ENCODE measurements at regions not wholly inside any gene's neighbourhood (a gene's known extent, or its start where the extent isn't known, plus 50 kb on each side); places are given as distances from the start of the nearest gene placed in this dataset.
"Not testable (repeated sequence)": the region's sequence is repeated elsewhere in the genome, so short reads cannot be mapped to it uniquely, and the experiment has no call there.

DNA sequence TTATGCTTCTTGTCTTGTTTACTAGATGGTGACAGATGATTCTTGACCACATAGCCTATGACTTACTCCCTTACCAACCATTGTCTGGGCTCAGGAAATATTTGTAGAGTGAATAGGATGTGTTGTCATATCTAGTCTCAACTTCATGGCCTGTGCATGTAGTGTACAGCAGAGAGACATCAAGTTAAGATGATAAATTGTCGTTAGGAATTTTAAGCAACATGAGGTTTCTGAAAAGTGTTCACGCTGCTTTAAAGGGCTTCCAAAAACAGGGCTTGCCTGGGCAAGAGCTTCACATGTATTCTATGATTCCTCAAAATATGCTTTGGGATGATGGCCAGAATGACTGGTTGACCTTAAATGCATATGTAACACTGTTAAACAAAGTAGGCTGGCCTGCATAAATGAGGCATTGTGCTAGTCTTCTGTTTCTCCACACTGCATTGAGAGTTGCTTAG is 424.0 kb downstream of the RND3 start:
- in situ Hi-C loops (cut with HindIII; ENCODE audit: low sequenced_read_pairs) = no loop called here
- TF ChIP-seq, protein P1, sequence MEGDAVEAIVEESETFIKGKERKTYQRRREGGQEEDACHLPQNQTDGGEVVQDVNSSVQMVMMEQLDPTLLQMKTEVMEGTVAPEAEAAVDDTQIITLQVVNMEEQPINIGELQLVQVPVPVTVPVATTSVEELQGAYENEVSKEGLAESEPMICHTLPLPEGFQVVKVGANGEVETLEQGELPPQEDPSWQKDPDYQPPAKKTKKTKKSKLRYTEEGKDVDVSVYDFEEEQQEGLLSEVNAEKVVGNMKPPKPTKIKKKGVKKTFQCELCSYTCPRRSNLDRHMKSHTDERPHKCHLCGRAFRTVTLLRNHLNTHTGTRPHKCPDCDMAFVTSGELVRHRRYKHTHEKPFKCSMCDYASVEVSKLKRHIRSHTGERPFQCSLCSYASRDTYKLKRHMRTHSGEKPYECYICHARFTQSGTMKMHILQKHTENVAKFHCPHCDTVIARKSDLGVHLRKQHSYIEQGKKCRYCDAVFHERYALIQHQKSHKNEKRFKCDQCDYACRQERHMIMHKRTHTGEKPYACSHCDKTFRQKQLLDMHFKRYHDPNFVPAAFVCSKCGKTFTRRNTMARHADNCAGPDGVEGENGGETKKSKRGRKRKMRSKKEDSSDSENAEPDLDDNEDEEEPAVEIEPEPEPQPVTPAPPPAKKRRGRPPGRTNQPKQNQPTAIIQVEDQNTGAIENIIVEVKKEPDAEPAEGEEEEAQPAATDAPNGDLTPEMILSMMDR (IDR thresholded peaks at IDR 0.05; ENCODE audit: low read depth, low read length, missing control alignments) = no peak
- no peak overlapping the region for H3K4me3 ChIP-seq (ENCODE audit: low read depth, low read length)
- no peak for DNase-seq (ENCODE audit: low read depth)

DNA sequence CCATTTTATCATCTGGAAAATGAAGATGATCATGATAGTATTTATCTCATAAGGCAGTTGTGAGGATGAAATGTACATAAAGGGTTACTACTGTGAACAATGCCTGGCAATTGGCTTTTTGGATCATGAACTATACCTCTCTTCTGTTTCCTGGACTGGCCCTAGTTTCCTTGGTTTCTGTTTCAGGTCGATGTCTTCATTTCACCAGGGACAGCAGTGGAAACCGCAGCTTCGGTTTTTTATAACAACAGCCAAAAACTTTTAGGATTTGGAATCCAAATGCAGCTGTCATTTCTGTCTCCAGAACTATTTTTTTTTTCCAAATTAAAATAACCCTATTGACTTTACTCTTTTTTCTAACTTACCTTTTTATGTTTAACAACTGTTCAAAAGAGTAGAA is 425.1 kb downstream of the RND3 start:
- in situ Hi-C loops (cut with HindIII; ENCODE audit: low sequenced_read_pairs) = no loop called here
- no peak for DNase-seq (ENCODE audit: low read depth)
- TF ChIP-seq, protein P1 (IDR thresholded peaks at IDR 0.05; ENCODE audit: low read depth, low read length, missing control alignments) = no peak
- H3K4me3 ChIP-seq (ENCODE audit: low read depth, low read length) = no peak overlapping the region

DNA sequence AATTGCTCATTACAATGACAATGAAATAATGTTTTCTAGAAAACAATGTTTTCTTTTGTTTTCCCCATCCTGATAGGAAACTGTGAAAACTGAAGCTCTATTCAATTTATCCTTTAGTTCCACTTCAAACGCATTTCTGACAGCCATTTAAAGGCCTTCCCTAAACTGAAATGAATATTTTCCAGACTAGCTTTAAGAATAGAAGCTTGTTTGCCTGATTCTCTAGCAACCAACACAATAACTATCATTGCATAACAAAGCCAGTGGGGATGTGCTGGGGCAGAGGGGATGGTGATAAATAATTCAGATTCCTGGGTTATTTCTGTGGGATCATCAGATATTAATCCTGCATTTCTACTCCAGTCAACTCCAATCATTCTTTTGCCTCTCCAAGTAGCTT is 427.1 kb downstream of the RND3 start:
- in situ Hi-C loops (cut with HindIII; ENCODE audit: low sequenced_read_pairs) = no loop called here
- TF ChIP-seq, protein P1 (IDR thresholded peaks at IDR 0.05; ENCODE audit: low read depth, low read length, missing control alignments) = no peak
- DNase-seq (ENCODE audit: low read depth) = no peak
- H3K4me3 ChIP-seq (ENCODE audit: low read depth, low read length) = no peak overlapping the region

DNA sequence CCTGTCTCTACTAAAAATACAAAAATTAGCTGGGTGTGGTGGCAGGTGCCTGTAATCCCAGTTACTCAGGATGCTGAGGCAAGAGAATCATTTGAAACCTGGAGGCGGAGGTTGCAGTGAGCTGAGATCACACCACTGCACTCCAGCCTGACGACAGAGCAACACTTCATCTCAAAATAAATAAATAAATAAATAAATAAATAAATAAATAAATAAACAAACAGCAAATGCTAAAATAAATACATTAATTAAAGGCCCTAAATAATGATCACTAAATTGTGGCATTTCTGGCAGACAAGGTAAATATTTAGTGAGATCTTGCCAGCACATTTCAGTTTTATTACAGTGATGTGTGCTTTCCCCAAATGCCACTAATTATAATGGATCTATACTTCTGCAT is 427.8 kb downstream of the RND3 start:
- DNase-seq (ENCODE audit: low read depth); in situ Hi-C loops (cut with HindIII; ENCODE audit: low sequenced_read_pairs); H3K4me3 ChIP-seq (ENCODE audit: low read depth, low read length): not testable (repeated sequence)

DNA sequence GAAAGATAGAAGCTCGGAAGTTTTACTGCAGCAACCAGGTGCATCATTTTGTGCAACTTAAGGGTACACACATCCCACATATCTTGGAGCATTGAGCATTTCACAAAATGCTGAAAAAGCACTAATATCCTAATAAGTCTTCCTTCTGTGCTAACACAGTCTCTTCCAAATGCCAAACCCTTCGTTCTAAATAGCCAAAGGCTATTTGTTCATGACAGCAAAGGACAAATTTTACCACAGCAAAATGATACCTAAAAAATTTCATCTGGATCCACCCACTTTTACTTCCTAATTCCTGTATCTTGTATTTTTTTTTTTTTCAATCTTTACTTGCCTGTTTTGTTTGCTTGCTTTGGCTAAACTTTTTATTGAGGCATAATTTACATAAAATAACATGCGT is 435.0 kb downstream of the RND3 start:
- no peak for DNase-seq (ENCODE audit: low read depth)
- H3K4me3 ChIP-seq (ENCODE audit: low read depth, low read length) = no peak overlapping the region
- in situ Hi-C loops (cut with HindIII; ENCODE audit: low sequenced_read_pairs) = no loop called here
- TF ChIP-seq, protein P1 (IDR thresholded peaks at IDR 0.05; ENCODE audit: low read depth, low read length, missing control alignments) = no peak

DNA sequence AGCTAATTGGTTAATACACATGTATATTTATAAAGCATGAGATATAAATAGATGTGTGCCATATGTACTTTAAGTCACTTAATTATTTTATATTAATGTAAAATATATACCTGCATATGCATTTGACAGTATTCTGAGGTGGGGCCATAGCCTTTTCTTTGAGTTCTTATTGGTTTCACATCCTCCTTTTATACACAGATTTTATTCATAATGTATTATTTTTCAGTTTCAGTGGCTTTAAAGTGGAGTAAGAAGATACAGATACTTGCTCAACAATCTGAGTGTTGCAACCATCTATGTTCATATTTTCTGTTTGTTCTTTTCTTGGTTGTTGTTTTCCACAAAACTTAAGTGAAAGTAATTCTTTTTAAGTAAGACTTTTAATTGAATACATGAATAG is 436.5 kb downstream of the RND3 start:
- no peak for DNase-seq (ENCODE audit: low read depth)
- TF ChIP-seq, protein P1 (IDR thresholded peaks at IDR 0.05; ENCODE audit: low read depth, low read length, missing control alignments) = no peak
- in situ Hi-C loops (cut with HindIII; ENCODE audit: low sequenced_read_pairs) = no loop called here
- no peak overlapping the region for H3K4me3 ChIP-seq (ENCODE audit: low read depth, low read length)

DNA sequence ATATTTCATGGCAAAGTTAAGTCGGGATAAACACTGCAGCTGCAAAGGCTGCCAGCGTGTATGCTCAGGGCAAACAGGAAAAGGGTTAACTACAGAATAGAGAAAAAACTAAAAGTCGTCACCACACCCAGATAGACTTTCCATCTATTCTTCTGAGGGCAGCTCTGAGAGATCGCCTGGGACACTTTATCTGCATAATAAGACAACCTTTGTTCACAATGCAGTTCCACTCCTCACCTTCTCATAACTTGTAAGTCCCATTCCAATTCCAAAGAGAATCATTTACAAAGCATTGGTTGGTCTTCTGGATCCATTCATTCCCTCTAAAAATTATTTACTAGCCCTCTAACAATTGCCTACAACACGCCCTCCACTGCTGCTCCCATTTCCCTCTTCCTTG is 437.4 kb downstream of the RND3 start:
- DNase-seq (ENCODE audit: low read depth) = no peak
- in situ Hi-C loops (cut with HindIII; ENCODE audit: low sequenced_read_pairs) = no loop called here
- H3K4me3 ChIP-seq (ENCODE audit: low read depth, low read length) = no peak overlapping the region
- TF ChIP-seq, protein P1 (IDR thresholded peaks at IDR 0.05; ENCODE audit: low read depth, low read length, missing control alignments) = no peak

Measured in astrocyte of the cerebellum (primary cell).